ENCODE measurements at regions not wholly inside any gene's neighbourhood (a gene's known extent, or its start where the extent isn't known, plus 50 kb on each side); places are given as distances from the start of the nearest gene placed in this dataset.

- no peak for DNase-seq
Measured at GRCh38 chr21:27173053-27173452, 206.2 kb upstream of the ADAMTS5 start.

GRCh38 chr21:27171707-27172106 is 204.8 kb upstream of the ADAMTS5 start:
- no peak for DNase-seq

- DNase-seq = no peak
Measured at GRCh38 chr21:27168084-27168483, 201.2 kb upstream of the ADAMTS5 start.

GRCh38 chr21:27164208-27165177 is 197.6 kb upstream of the ADAMTS5 start:
- DNase-seq = no peak

GRCh38 chr21:27158967-27159366 is 192.1 kb upstream of the ADAMTS5 start:
- no peak for DNase-seq

- no peak for DNase-seq
Measured at GRCh38 chr21:27157097-27157496, 190.2 kb upstream of the ADAMTS5 start.

GRCh38 chr21:27156666-27157065 is 189.8 kb upstream of the ADAMTS5 start:
- no peak for DNase-seq

- no peak for DNase-seq
Measured at GRCh38 chr21:27155130-27155500, 188.2 kb upstream of the ADAMTS5 start.

- no peak for DNase-seq
Measured at GRCh38 chr21:27154451-27155129, 187.7 kb upstream of the ADAMTS5 start.

- DNase-seq = no peak
Measured at GRCh38 chr21:27152996-27153395, 186.1 kb upstream of the ADAMTS5 start.

GRCh38 chr21:27149034-27149433 is 182.1 kb upstream of the ADAMTS5 start:
- no peak for DNase-seq

GRCh38 chr21:27146268-27146667 is 179.4 kb upstream of the ADAMTS5 start:
- no peak for DNase-seq

- DNase-seq = no peak
Measured at GRCh38 chr21:27145134-27145798, 178.4 kb upstream of the ADAMTS5 start.

GRCh38 chr21:27143476-27143875 is 176.6 kb upstream of the ADAMTS5 start:
- no peak for DNase-seq

GRCh38 chr21:27139526-27139925 is 172.6 kb upstream of the ADAMTS5 start:
- no peak for DNase-seq

GRCh38 chr21:27134516-27134915 is 167.6 kb upstream of the ADAMTS5 start:
- no peak for DNase-seq

- no peak for DNase-seq
Measured at GRCh38 chr21:27132266-27132665, 165.4 kb upstream of the ADAMTS5 start.

- no peak for DNase-seq
Measured at GRCh38 chr21:27130154-27130553, 163.3 kb upstream of the ADAMTS5 start.

GRCh38 chr21:27129694-27130093 is 162.8 kb upstream of the ADAMTS5 start:
- no peak for DNase-seq

- no peak for DNase-seq
Measured at GRCh38 chr21:27129215-27129614, 162.3 kb upstream of the ADAMTS5 start.

- no peak for DNase-seq
Measured at GRCh38 chr21:27126140-27126539, 159.3 kb upstream of the ADAMTS5 start.

- DNase-seq = no peak
Measured at GRCh38 chr21:27122686-27123085, 155.8 kb upstream of the ADAMTS5 start.

GRCh38 chr21:27114111-27114510 is 147.2 kb upstream of the ADAMTS5 start:
- DNase-seq = no peak

- no peak for DNase-seq
Measured at GRCh38 chr21:27112186-27112585, 145.3 kb upstream of the ADAMTS5 start.

All from stimulated activated CD4-positive, alpha-beta T cell treated with anti-CD3 and anti-CD28 coated beads, Interleukin-1b, Interleukin-23, amount 100 ng/mL, for 48 hours (primary cell).